ENCODE measurements at regions not wholly inside any gene's neighbourhood (a gene's known extent, or its start where the extent isn't known, plus 50 kb on each side); places are given as distances from the start of the nearest gene placed in this dataset.
"Not testable (repeated sequence)": the region's sequence is repeated elsewhere in the genome, so short reads cannot be mapped to it uniquely, and the experiment has no call there.

- not testable (repeated sequence) for DNase-seq (ENCODE audit: extremely low read depth, low read depth, low spot score)
Measured at GRCh38 chr4:187695531-187695930, 300.0 kb upstream of the ZFP42 start.

- no peak for DNase-seq (ENCODE audit: extremely low read depth, low read depth, low spot score)
Measured at GRCh38 chr4:187711586-187711985, 284.0 kb upstream of the ZFP42 start.

- DNase-seq (ENCODE audit: extremely low read depth, low read depth, low spot score) = no peak
Measured at GRCh38 chr4:187714957-187715356, 280.6 kb upstream of the ZFP42 start.

- no peak for DNase-seq (ENCODE audit: extremely low read depth, low read depth, low spot score)
Measured at GRCh38 chr4:187715466-187715865, 280.1 kb upstream of the ZFP42 start.

GRCh38 chr4:187724456-187724855 lies 271.1 kb upstream of the ZFP42 start:
- DNase-seq (ENCODE audit: extremely low read depth, low read depth, low spot score) = no peak

- no peak for DNase-seq (ENCODE audit: extremely low read depth, low read depth, low spot score)
Measured at GRCh38 chr4:187726485-187726884, 269.1 kb upstream of the ZFP42 start.

- peak; percentile 48 for DNase-seq (ENCODE audit: extremely low read depth, low read depth, low spot score)
Measured at GRCh38 chr4:187732524-187732923, 263.0 kb upstream of the ZFP42 start.

GRCh38 chr4:187739771-187740170 lies 255.8 kb upstream of the ZFP42 start:
- no peak for DNase-seq (ENCODE audit: extremely low read depth, low read depth, low spot score)

GRCh38 chr4:187744911-187745310 lies 250.7 kb upstream of the ZFP42 start:
- no peak for DNase-seq (ENCODE audit: extremely low read depth, low read depth, low spot score)

GRCh38 chr4:187750652-187751051 lies 244.9 kb upstream of the ZFP42 start:
- not testable (repeated sequence) for DNase-seq (ENCODE audit: extremely low read depth, low read depth, low spot score)

GRCh38 chr4:187767158-187767557 lies 228.4 kb upstream of the ZFP42 start:
- no peak for DNase-seq (ENCODE audit: extremely low read depth, low read depth, low spot score)

- no peak for DNase-seq (ENCODE audit: extremely low read depth, low read depth, low spot score)
Measured at GRCh38 chr4:187767687-187768086, 227.9 kb upstream of the ZFP42 start.

- no peak for DNase-seq (ENCODE audit: extremely low read depth, low read depth, low spot score)
Measured at GRCh38 chr4:187770345-187770744, 225.2 kb upstream of the ZFP42 start.

- no peak for DNase-seq (ENCODE audit: extremely low read depth, low read depth, low spot score)
Measured at GRCh38 chr4:187777954-187778353, 217.6 kb upstream of the ZFP42 start.

- DNase-seq (ENCODE audit: extremely low read depth, low read depth, low spot score) = no peak
Measured at GRCh38 chr4:187780070-187780469, 215.5 kb upstream of the ZFP42 start.

GRCh38 chr4:187782286-187782824 lies 213.2 kb upstream of the ZFP42 start:
- no peak for DNase-seq (ENCODE audit: extremely low read depth, low read depth, low spot score)

GRCh38 chr4:187786190-187786589 lies 209.4 kb upstream of the ZFP42 start:
- no peak for DNase-seq (ENCODE audit: extremely low read depth, low read depth, low spot score)

- DNase-seq (ENCODE audit: extremely low read depth, low read depth, low spot score) = no peak
Measured at GRCh38 chr4:187789078-187789477, 206.5 kb upstream of the ZFP42 start.

GRCh38 chr4:187795737-187796136 lies 199.8 kb upstream of the ZFP42 start:
- DNase-seq (ENCODE audit: extremely low read depth, low read depth, low spot score) = no peak

- no peak for DNase-seq (ENCODE audit: extremely low read depth, low read depth, low spot score)
Measured at GRCh38 chr4:187798385-187798784, 197.2 kb upstream of the ZFP42 start.

GRCh38 chr4:187799735-187800134 lies 195.8 kb upstream of the ZFP42 start:
- no peak for DNase-seq (ENCODE audit: extremely low read depth, low read depth, low spot score)

GRCh38 chr4:187811591-187811990 lies 184.0 kb upstream of the ZFP42 start:
- DNase-seq (ENCODE audit: extremely low read depth, low read depth, low spot score) = no peak

- DNase-seq (ENCODE audit: extremely low read depth, low read depth, low spot score) = no peak
Measured at GRCh38 chr4:187814737-187815465, 180.7 kb upstream of the ZFP42 start.

All from glomerular endothelial cell (primary cell).